PFSK-1 (cell line): ENCODE measurements at regions not wholly inside any gene's neighbourhood (a gene's known extent, or its start where the extent isn't known, plus 50 kb on each side); places are given as distances from the start of the nearest gene placed in this dataset.

Experiments
- SIN3A ChIP-seq: IDR thresholded peaks from 2 replicates; pipeline ENCODE4 v1.6.1; 2012; ENCODE audit warnings: mild to moderate bottlenecking, low read length, moderate library complexity, borderline replicate concordance; ENCODE audit not compliant: insufficient read depth
- TAF1 ChIP-seq: IDR thresholded peaks from 2 replicates; pipeline ENCODE4 v1.6.1; 2012; ENCODE audit warnings: low read length, control low read depth, borderline replicate concordance; ENCODE audit not compliant: insufficient read depth

DNA sequence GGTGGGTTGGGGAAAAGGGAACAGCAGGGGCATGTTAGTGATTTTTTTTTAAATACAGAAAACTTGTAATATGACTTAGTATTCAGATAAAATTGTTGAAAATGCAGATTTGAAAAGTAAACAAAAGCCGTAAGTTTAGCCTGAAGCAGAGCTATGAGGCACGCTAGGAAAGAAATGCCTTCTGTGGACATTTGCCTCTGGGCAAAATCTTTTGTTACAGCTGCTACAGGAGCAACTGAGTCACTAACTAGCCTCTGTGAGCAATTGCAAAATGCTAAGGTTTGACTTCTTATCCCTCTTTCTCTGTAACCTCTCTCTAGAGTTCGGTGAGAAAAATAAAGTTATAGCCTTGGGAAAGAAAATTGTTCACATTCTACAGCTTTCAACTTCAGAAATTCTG is 350.0 kb downstream of the SLC7A11 start:
- TF ChIP-seq TAF1 (no peak), SIN3A (no peak)
